Glutamatergic neuron (in vitro differentiated cells): ENCODE measurements at regions not wholly inside any gene's neighbourhood (a gene's known extent, or its start where the extent isn't known, plus 50 kb on each side); places are given as distances from the start of the nearest gene placed in this dataset.

Experiments used
- DNase-seq: peaks from one replicate; pipeline ENCODE4 v3.0.0; 2022
- H3K27ac Mint-ChIP-seq: one replicate; pipeline ENCODE4 v1.8.0; 2020; ENCODE audit warnings: mild to moderate bottlenecking, mixed read lengths, inconsistent platforms; ENCODE audit not compliant: unreplicated experiment
- H3K27me3 Mint-ChIP-seq: one replicate; pipeline ENCODE4 v1.8.0; 2020; ENCODE audit warnings: mild to moderate bottlenecking, moderate library complexity, mixed read lengths, inconsistent platforms; ENCODE audit not compliant: unreplicated experiment
- H3K36me3 Mint-ChIP-seq: one replicate; pipeline ENCODE4 v1.8.0; 2020; ENCODE audit warnings: mild to moderate bottlenecking, mixed read lengths, inconsistent platforms; ENCODE audit not compliant: unreplicated experiment
- H3K4me1 Mint-ChIP-seq: one replicate; pipeline ENCODE4 v1.8.0; 2020; ENCODE audit warnings: mild to moderate bottlenecking, low read depth, mixed read lengths, inconsistent platforms; ENCODE audit not compliant: unreplicated experiment
- H3K4me3 Mint-ChIP-seq: one replicate; pipeline ENCODE4 v1.8.0; 2020; ENCODE audit warnings: mild to moderate bottlenecking, mixed read lengths, inconsistent platforms; ENCODE audit not compliant: unreplicated experiment
- H3K9me3 Mint-ChIP-seq: one replicate; pipeline ENCODE4 v1.8.0; 2020; ENCODE audit warnings: mild to moderate bottlenecking, moderate library complexity, mixed read lengths, inconsistent platforms; ENCODE audit not compliant: unreplicated experiment
- TF ChIP-seq, protein P1 (sequence below): fragments of 200-600 bp; sonication (generic); IDR thresholded peaks from one replicate; pipeline ENCODE4 v1.5.0; 2021; ENCODE audit not compliant: partially characterized antibody, unreplicated experiment

DNA sequence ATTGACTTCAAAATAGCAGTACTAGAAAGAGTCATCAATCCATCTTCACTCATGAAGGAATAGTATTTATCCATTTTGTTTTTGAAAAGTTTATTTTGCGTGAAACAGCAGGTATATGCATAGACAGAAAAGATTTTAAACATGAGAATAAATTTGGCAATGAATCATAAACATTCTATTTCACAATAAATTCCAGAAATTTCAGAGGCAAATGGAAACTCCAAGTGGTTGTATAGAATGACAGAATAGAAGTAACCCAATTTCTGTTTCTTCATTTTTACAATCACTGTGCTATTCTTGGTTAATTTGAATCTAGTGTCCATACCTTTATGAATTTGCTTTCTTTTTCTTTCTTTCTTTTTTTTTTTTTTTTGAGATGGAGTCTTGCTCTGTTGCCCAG is 173.0 kb upstream of the ECI2 start:
- H3K27me3 Mint-ChIP-seq: no peaks in the 10 kb centered on the region
- DNase-seq: no peak
- H3K4me3 Mint-ChIP-seq: no peak overlapping the region
- no peak overlapping the region for H3K27ac Mint-ChIP-seq
- TF ChIP-seq, protein P1, sequence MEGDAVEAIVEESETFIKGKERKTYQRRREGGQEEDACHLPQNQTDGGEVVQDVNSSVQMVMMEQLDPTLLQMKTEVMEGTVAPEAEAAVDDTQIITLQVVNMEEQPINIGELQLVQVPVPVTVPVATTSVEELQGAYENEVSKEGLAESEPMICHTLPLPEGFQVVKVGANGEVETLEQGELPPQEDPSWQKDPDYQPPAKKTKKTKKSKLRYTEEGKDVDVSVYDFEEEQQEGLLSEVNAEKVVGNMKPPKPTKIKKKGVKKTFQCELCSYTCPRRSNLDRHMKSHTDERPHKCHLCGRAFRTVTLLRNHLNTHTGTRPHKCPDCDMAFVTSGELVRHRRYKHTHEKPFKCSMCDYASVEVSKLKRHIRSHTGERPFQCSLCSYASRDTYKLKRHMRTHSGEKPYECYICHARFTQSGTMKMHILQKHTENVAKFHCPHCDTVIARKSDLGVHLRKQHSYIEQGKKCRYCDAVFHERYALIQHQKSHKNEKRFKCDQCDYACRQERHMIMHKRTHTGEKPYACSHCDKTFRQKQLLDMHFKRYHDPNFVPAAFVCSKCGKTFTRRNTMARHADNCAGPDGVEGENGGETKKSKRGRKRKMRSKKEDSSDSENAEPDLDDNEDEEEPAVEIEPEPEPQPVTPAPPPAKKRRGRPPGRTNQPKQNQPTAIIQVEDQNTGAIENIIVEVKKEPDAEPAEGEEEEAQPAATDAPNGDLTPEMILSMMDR: no peak
- no peaks in the 10 kb centered on the region for H3K4me1 Mint-ChIP-seq
- peaks cover 32% of the 10 kb centered on the region for H3K36me3 Mint-ChIP-seq
- peaks cover 6% of the 10 kb centered on the region for H3K9me3 Mint-ChIP-seq

DNA sequence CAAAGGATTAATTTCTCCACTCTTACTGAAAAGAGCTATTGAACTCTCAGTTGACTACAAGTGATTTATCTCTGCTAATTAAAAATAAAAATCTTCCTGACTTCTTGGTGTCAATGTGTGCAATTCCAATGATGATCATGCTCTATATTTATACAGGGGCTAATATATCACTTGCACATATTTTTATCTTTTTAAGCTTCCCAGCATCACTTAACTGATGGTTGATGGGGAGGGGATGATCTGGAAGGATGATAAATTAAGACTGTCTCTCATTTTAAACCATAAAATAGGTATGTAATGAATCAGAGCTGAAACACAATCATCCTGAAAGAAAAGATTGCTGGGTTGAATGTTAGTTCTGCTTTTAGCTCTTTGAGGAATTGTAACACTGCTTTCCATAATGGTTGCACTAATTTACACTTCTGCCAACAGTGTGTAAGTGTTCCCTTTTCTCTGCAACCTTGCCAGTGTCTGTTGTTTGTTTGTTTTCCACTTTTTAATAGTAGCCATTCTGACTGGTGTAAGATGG is 169.6 kb upstream of the ECI2 start:
- Mint-ChIP-seq H3K27me3 (no peaks in the 10 kb centered on the region), H3K36me3 (peaks cover 11% of the 10 kb centered on the region), H3K27ac (no peak overlapping the region), H3K4me3 (no peak overlapping the region), H3K9me3 (peaks cover 2% of the 10 kb centered on the region), H3K4me1 (no peaks in the 10 kb centered on the region)
- TF ChIP-seq, protein P1: no peak
- no peak for DNase-seq

DNA sequence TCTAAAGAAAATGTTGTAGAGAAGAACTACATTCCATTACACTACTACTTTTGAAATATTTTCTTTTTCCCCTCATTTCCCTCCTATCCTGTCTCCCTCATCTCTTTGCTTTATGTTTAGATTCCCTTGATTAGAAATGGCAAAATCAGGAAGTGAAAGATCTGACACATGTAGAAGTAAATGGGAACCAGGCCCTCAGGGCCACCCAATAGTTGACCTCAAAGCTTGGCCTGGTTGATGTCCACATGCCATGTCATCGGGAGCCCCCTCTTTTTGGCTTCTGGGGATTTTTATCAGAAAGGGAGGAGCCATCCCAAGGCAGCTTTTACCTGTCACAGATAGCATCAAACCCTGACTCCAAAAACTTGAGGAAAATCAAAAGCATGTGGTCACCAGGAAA is 168.3 kb upstream of the ECI2 start:
- Mint-ChIP-seq H3K4me3 (no peak overlapping the region), H3K36me3 (peaks cover 4% of the 10 kb centered on the region), H3K9me3 (peaks cover 2% of the 10 kb centered on the region), H3K27ac (no peak overlapping the region), H3K27me3 (no peaks in the 10 kb centered on the region), H3K4me1 (no peaks in the 10 kb centered on the region)
- TF ChIP-seq, protein P1: no peak
- DNase-seq: no peak

DNA sequence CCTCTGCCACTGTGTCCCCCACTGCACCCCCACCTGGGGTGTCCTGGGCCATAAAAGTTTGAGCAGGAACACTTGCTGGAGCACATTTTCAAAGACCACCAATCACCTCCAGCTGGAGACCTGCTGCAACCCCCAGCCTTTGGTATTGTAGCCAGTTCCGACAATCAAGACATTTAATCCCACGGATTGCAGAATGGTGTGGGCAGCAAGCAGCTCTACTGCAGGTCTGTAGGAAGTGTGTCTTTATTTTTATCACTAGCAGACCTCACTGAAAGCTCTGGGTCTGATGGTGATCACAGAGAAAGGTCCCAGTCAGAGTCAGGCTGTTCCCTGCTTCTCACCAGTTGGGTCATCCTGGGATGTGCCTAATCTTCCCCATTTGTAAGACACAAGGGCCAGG is 167.1 kb upstream of the ECI2 start:
- no peak overlapping the region for H3K27ac Mint-ChIP-seq
- H3K4me3 Mint-ChIP-seq: no peak overlapping the region
- H3K4me1 Mint-ChIP-seq: no peaks in the 10 kb centered on the region
- TF ChIP-seq, protein P1: no peak
- H3K9me3 Mint-ChIP-seq: peaks cover 4% of the 10 kb centered on the region
- H3K27me3 Mint-ChIP-seq: peaks cover 2% of the 10 kb centered on the region
- no peak for DNase-seq
- peaks cover 13% of the 10 kb centered on the region for H3K36me3 Mint-ChIP-seq

DNA sequence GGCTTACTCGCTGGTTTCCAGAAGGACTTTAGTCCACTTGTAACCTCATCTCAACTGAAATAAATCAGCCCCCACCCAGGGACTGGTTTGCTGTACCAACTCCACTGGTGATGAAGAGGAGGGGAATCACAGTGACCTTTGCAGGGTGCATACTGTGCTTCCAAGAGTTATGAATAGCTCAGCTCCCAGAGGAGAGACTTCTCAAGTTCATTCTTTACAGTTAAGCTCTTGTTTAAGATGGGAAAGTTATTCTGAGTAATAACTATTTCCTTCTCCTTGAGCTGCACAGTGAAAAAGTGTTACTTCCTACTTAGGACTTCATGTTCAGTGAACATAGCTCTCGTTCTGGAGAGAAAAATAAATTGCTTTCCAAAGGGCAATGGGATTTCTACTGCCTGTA is 166.5 kb upstream of the ECI2 start:
- no peaks in the 10 kb centered on the region for H3K4me1 Mint-ChIP-seq
- H3K27ac Mint-ChIP-seq: no peak overlapping the region
- peaks cover 5% of the 10 kb centered on the region for H3K9me3 Mint-ChIP-seq
- H3K27me3 Mint-ChIP-seq: peaks cover 2% of the 10 kb centered on the region
- no peak overlapping the region for H3K4me3 Mint-ChIP-seq
- TF ChIP-seq, protein P1: no peak
- no peak for DNase-seq
- peaks cover 20% of the 10 kb centered on the region for H3K36me3 Mint-ChIP-seq
